NOMO-1 (cell line): ENCODE measurements at regions not wholly inside any gene's neighbourhood (a gene's known extent, or its start where the extent isn't known, plus 50 kb on each side); places are given as distances from the start of the nearest gene placed in this dataset.
A peak's percentile ranks its signal among the peaks of the same experiment; 100 is the strongest.

ENCODE experiments used
- DNase-seq, 2 experiments: peaks; one replicate each; lab custom pipeline; 2025; ENCODE audit not compliant: unreplicated experiment in 2 of 2; lab: John Stamatoyannopoulos, UW

- no peak for DNase-seq
These were observed 79.6 kb upstream of the SPANXN2 start for GRCh38 chrX:143800150-143800549.

GRCh38 chrX:143788265-143788664 lies 67.7 kb upstream of the SPANXN2 start:
- DNase-seq, result peak; percentile 2 to 42

GRCh38 chrX:143787341-143787740 lies 66.8 kb upstream of the SPANXN2 start:
- DNase-seq, result no peak

- no peak for DNase-seq
These were observed 60.6 kb upstream of the SPANXN2 start for GRCh38 chrX:143781103-143781502.
